ENCODE measurements at regions not wholly inside any gene's neighbourhood (a gene's known extent, or its start where the extent isn't known, plus 50 kb on each side); places are given as distances from the start of the nearest gene placed in this dataset.

GRCh38 chr3:3714572-3714971 is 84.7 kb upstream of the LRRN1 start:
- intact Hi-C loops (cut with micrococcal nuclease; ENCODE audit: unreplicated experiment) = no loop called here
- ChIA-PET POLR2A (ENCODE audit: unreplicated experiment) (no interaction called here), CTCF (no interaction called here)
- Histone ChIP-seq H3K4me2 (no peak overlapping the region), H3K9me3 (ENCODE audit: insufficient read depth, low read depth) (no peaks in the 10 kb centered on the region), H4K20me1 (ENCODE audit: insufficient read depth) (no peaks in the 10 kb centered on the region), H3K4me3 (no peak overlapping the region), H3K79me2 (ENCODE audit: low read depth) (no peaks in the 10 kb centered on the region), H3K36me3 (ENCODE audit: low read depth) (no peaks in the 10 kb centered on the region), H2AFZ (no peak overlapping the region), H3K27me3 (ENCODE audit: insufficient read depth, low read depth) (no peaks in the 10 kb centered on the region), H3K4me1 (replicated peaks; ENCODE audit: insufficient read depth) (no peaks in the 10 kb centered on the region), H3K27ac (no peak overlapping the region), H3F3A (ENCODE audit: insufficient read depth, low read depth) (no peaks in the 10 kb centered on the region), H3K9me2 (ENCODE audit: insufficient read depth) (no peaks in the 10 kb centered on the region)
- no peak for DNase-seq
- TF ChIP-seq EZH2 (IDR thresholded peaks at IDR 0.05; ENCODE audit: low read depth) = no peak
- TF ChIP-seq, protein P1, sequence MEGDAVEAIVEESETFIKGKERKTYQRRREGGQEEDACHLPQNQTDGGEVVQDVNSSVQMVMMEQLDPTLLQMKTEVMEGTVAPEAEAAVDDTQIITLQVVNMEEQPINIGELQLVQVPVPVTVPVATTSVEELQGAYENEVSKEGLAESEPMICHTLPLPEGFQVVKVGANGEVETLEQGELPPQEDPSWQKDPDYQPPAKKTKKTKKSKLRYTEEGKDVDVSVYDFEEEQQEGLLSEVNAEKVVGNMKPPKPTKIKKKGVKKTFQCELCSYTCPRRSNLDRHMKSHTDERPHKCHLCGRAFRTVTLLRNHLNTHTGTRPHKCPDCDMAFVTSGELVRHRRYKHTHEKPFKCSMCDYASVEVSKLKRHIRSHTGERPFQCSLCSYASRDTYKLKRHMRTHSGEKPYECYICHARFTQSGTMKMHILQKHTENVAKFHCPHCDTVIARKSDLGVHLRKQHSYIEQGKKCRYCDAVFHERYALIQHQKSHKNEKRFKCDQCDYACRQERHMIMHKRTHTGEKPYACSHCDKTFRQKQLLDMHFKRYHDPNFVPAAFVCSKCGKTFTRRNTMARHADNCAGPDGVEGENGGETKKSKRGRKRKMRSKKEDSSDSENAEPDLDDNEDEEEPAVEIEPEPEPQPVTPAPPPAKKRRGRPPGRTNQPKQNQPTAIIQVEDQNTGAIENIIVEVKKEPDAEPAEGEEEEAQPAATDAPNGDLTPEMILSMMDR (conservative IDR thresholded peaks at IDR 0.05) = no peak
- BruUV-seq (replicated peaks) = no TSS peak

DNA sequence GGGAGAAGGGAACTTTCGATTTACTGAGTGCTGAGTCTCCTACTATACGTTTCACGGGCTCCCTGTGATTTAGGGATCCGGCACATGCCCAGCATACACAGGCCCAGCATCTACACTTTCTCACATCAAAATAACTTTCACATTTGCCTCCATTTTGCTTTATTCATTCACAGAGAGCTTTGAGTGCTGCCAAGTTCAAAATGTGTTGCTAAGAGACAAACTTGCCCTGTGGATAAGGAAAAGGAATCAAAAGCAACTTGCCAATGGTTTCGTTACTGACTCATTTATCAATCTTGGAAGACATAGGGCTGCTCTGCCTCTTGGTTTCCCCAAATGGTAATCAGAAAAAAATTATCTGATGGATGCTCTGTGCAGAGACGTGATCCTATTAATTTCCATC is 86.3 kb upstream of the LRRN1 start:
- Histone ChIP-seq H3K9me2 (ENCODE audit: insufficient read depth) (no peaks in the 10 kb centered on the region), H3K9me3 (ENCODE audit: insufficient read depth, low read depth) (no peaks in the 10 kb centered on the region), H3K79me2 (ENCODE audit: low read depth) (no peaks in the 10 kb centered on the region), H2AFZ (no peak overlapping the region), H3K4me2 (no peak overlapping the region), H3F3A (ENCODE audit: insufficient read depth, low read depth) (no peaks in the 10 kb centered on the region), H3K27ac (no peak overlapping the region), H4K20me1 (ENCODE audit: insufficient read depth) (no peaks in the 10 kb centered on the region), H3K4me1 (replicated peaks; ENCODE audit: insufficient read depth) (no peaks in the 10 kb centered on the region), H3K36me3 (ENCODE audit: low read depth) (no peaks in the 10 kb centered on the region), H3K27me3 (ENCODE audit: insufficient read depth, low read depth) (no peaks in the 10 kb centered on the region), H3K4me3 (no peak overlapping the region)
- no peak for DNase-seq
- intact Hi-C loops (cut with micrococcal nuclease; ENCODE audit: unreplicated experiment) = no loop called here
- POLR2A ChIA-PET (ENCODE audit: unreplicated experiment) = no interaction called here
- BruUV-seq (replicated peaks) = no TSS peak
- CTCF ChIA-PET = no interaction called here
- TF ChIP-seq, protein P1 (conservative IDR thresholded peaks at IDR 0.05) = no peak
- TF ChIP-seq EZH2 (IDR thresholded peaks at IDR 0.05; ENCODE audit: low read depth) = no peak

DNA sequence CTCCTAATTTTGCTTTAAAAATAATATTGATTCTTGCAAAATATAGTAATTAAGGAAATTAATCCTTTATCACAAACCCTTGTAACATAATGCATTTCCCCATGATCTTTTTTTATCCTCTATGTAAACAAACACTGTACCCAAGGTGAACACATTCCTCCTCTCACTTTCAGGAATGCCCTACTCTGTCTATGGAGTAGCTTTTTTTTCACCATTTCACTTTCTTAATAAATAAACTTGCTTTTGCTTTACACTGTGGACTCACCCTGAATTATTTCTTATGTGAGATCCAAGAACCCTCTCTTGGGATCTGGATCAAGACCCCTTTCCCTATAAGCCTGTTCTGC is 90.5 kb upstream of the LRRN1 start:
- H3K9me3 ChIP-seq (ENCODE audit: insufficient read depth, low read depth) = no peaks in the 10 kb centered on the region
- no peaks in the 10 kb centered on the region for H3F3A ChIP-seq (ENCODE audit: insufficient read depth, low read depth)
- CTCF ChIA-PET = no interaction called here
- no peaks in the 10 kb centered on the region for H4K20me1 ChIP-seq (ENCODE audit: insufficient read depth)
- no peak overlapping the region for H3K4me2 ChIP-seq
- TF ChIP-seq, protein P1 (conservative IDR thresholded peaks at IDR 0.05) = no peak
- TF ChIP-seq EZH2 (IDR thresholded peaks at IDR 0.05; ENCODE audit: low read depth) = no peak
- H3K9me2 ChIP-seq (ENCODE audit: insufficient read depth) = no peaks in the 10 kb centered on the region
- no TSS peak for BruUV-seq (replicated peaks)
- no peaks in the 10 kb centered on the region for H3K79me2 ChIP-seq (ENCODE audit: low read depth)
- DNase-seq = no peak
- H3K27me3 ChIP-seq (ENCODE audit: insufficient read depth, low read depth) = no peaks in the 10 kb centered on the region
- no peaks in the 10 kb centered on the region for H3K36me3 ChIP-seq (ENCODE audit: low read depth)
- no peak overlapping the region for H3K27ac ChIP-seq
- no peaks in the 10 kb centered on the region for H3K4me1 ChIP-seq (replicated peaks; ENCODE audit: insufficient read depth)
- no peak overlapping the region for H3K4me3 ChIP-seq
- intact Hi-C loops (cut with micrococcal nuclease; ENCODE audit: unreplicated experiment) = no loop called here
- POLR2A ChIA-PET (ENCODE audit: unreplicated experiment) = interaction anchor here (0.6 kb wide), 1 partner anchor 37 kb away, joined by 3 read pairs; no protein-coding TSS in a partner anchor
- no peak overlapping the region for H2AFZ ChIP-seq

All from PC-9 (cell line).